Stimulated activated CD4-positive, alpha-beta T cell treated with anti-CD3 and anti-CD28 coated beads, Interleukin-1b, Interleukin-23, amount 100 ng/mL, for 48 hours (primary cell): ENCODE measurements at regions not wholly inside any gene's neighbourhood (a gene's known extent, or its start where the extent isn't known, plus 50 kb on each side); places are given as distances from the start of the nearest gene placed in this dataset.
"Not testable (repeated sequence)": the region's sequence is repeated elsewhere in the genome, so short reads cannot be mapped to it uniquely, and the experiment has no call there.

Experiments
- DNase-seq: peaks from one replicate; pipeline ENCODE4 v3.0.0-alpha.2; 2020

- no peak for DNase-seq
Measured at GRCh38 chr6:169142538-169142844, 111.2 kb downstream of the THBS2 start.

- no peak for DNase-seq
Measured at GRCh38 chr6:169141671-169142537, 111.7 kb downstream of the THBS2 start.

- no peak for DNase-seq
Measured at GRCh38 chr6:169140986-169141495, 112.6 kb downstream of the THBS2 start.

GRCh38 chr6:169139179-169139971 is 114.3 kb downstream of the THBS2 start:
- DNase-seq: no peak

GRCh38 chr6:169132352-169132940 is 121.2 kb downstream of the THBS2 start:
- no peak for DNase-seq

- no peak for DNase-seq
Measured at GRCh38 chr6:169131390-169131789, 122.3 kb downstream of the THBS2 start.

GRCh38 chr6:169130113-169130512 is 123.5 kb downstream of the THBS2 start:
- DNase-seq: no peak

- DNase-seq: no peak
Measured at GRCh38 chr6:169121013-169121412, 132.6 kb downstream of the THBS2 start.

- no peak for DNase-seq
Measured at GRCh38 chr6:169119669-169120068, 134.0 kb downstream of the THBS2 start.

GRCh38 chr6:169118346-169118830 is 135.3 kb downstream of the THBS2 start:
- DNase-seq: no peak

- DNase-seq: no peak
Measured at GRCh38 chr6:169117663-169118062, 136.0 kb downstream of the THBS2 start.

- no peak for DNase-seq
Measured at GRCh38 chr6:169115632-169116031, 138.0 kb downstream of the THBS2 start.

- not testable (repeated sequence) for DNase-seq
Measured at GRCh38 chr6:169114632-169115031, 139.0 kb downstream of the THBS2 start.

GRCh38 chr6:169112483-169113320 is 140.9 kb downstream of the THBS2 start:
- no peak for DNase-seq

- DNase-seq: no peak
Measured at GRCh38 chr6:169111203-169111602, 142.4 kb downstream of the THBS2 start.

- DNase-seq: no peak
Measured at GRCh38 chr6:169109411-169110220, 144.0 kb downstream of the THBS2 start.

GRCh38 chr6:169108753-169109152 is 144.9 kb downstream of the THBS2 start:
- DNase-seq: no peak

- no peak for DNase-seq
Measured at GRCh38 chr6:169106176-169106575, 147.5 kb downstream of the THBS2 start.

GRCh38 chr6:169101981-169102380 is 151.7 kb downstream of the THBS2 start:
- no peak for DNase-seq

GRCh38 chr6:169101036-169101805 is 152.4 kb downstream of the THBS2 start:
- no peak for DNase-seq
